OCI-LY3 (cell line): ENCODE measurements at regions not wholly inside any gene's neighbourhood (a gene's known extent, or its start where the extent isn't known, plus 50 kb on each side); places are given as distances from the start of the nearest gene placed in this dataset.

ENCODE experiments used
- H2AFZ ChIP-seq: fragments of 200-600, 300-600 bp; shearing (Covaris generic); 2 replicates; pipeline ENCODE4 v1.6.0; 2014; ENCODE audit warnings: antibody characterized with exemption, low read depth, low read length
- H3K27ac ChIP-seq: fragments of 200-600, 300-600 bp; sonication (generic); 2 replicates; pipeline ENCODE4 v1.5.1; 2014; ENCODE audit warnings: mild to moderate bottlenecking, low read length, moderate library complexity, mixed read lengths
- H3K27me3 ChIP-seq: fragments of 200-600, 300-600 bp; sonication (generic); 2 replicates; pipeline ENCODE4 v1.6.1; 2014; ENCODE audit warnings: low read depth, low read length, mixed read lengths
- H3K36me3 ChIP-seq: fragments of 200-600, 300-600 bp; sonication (generic); replicated peaks from 2 replicates; pipeline ENCODE3; 2014; ENCODE audit warnings: low read depth, low read length, mixed read lengths
- H3K4me1 ChIP-seq: fragments of 300-600, 200-600 bp; sonication (generic); 2 replicates; pipeline ENCODE4 v1.6.1; 2014; ENCODE audit warnings: low read length, mixed read lengths
- H3K4me2 ChIP-seq: fragments of 200-600, 300-600 bp; sonication (generic); 2 replicates; pipeline ENCODE4 v1.6.1; 2014; ENCODE audit warnings: low read length, mixed read lengths
- H3K4me3 ChIP-seq: fragments of 300-600, 200-600 bp; sonication (generic); 2 replicates; pipeline ENCODE4 v1.5.1; 2014; ENCODE audit warnings: antibody characterized with exemption, mild to moderate bottlenecking, low read length, moderate library complexity
- H3K79me2 ChIP-seq: fragments of 300-600, 200-600 bp; shearing (Covaris generic); 2 replicates; pipeline ENCODE4 v1.6.1; 2014; ENCODE audit warnings: mild to moderate bottlenecking, low read length, mixed read lengths
- H3K9ac ChIP-seq: fragments of 300-600, 200-600 bp; shearing (Covaris generic); 2 replicates; pipeline ENCODE4 v1.6.0; 2014; ENCODE audit warnings: mild to moderate bottlenecking, low read length, moderate library complexity
- H3K9me3 ChIP-seq: fragments of 200-600, 300-600 bp; shearing (Covaris generic); 2 replicates; pipeline ENCODE4 v1.6.1; 2014; ENCODE audit warnings: low read length, mixed read lengths; ENCODE audit not compliant: insufficient read depth
- H4K20me1 ChIP-seq: fragments of 200-600, 300-600 bp; sonication (generic); 2 replicates; pipeline ENCODE4 v1.6.1; 2016; ENCODE audit warnings: low read length, mixed read lengths; ENCODE audit not compliant: insufficient read depth
- EZH2phosphoT487 ChIP-seq: fragments of 200-600 bp; shearing (Covaris generic); IDR thresholded peaks from 2 replicates; pipeline ENCODE4 v1.6.1; 2018; ENCODE audit warnings: antibody characterized with exemption, mixed run types, low read depth
- TF ChIP-seq, protein P1 (sequence below): fragments of 200-600, 300-600 bp; sonication (generic); IDR thresholded peaks from 2 replicates; pipeline ENCODE4 v1.5.1; 2014; ENCODE audit warnings: antibody characterized with exemption, low read length, low read depth

DNA sequence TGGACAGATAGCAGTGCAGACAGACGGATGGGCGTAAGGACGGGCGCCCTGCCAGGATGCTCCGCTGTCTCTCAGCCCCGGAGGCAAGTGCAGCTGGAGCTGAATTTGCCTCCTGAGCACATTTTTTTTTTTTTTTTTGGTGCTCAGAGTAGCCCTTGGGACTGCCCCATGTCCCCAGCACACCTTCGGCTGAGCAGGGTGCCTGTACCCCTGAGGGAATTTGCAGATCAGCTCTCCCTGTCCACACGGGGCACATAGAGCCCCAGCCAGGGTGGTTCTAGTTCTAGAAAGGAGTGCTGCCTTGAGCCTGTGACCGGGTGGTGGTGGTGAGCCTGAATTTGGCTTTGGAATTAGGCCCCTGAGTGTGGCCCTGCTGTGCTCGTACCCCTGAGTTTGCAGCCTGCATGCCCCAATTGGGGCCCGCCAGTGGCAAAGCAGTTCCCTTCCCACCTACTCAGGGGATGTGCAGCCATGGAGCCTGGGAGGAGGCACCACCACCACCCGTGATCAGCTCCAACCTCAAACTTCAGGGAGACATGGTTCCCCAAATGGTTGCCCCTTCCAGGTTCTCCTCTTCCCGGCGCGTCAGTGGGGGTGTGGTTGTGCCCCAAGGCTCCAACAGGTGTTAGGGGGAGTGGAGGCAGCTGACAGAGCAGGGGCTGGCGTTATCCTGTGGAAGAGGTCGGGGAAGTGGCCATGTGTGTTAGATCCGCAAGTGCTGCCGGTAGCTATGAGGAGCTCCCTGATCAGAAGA lies 1232.7 kb downstream of the BRD1 start:
- Histone ChIP-seq H3K4me2 (no peak overlapping the region), H3K4me1 (no peaks in the 10 kb centered on the region), H4K20me1 (no peaks in the 10 kb centered on the region), H2AFZ (no peak overlapping the region), H3K79me2 (no peaks in the 10 kb centered on the region), H3K27ac (no peak overlapping the region), H3K36me3 (no peaks in the 10 kb centered on the region), H3K27me3 (no peaks in the 10 kb centered on the region), H3K9ac (no peak overlapping the region), H3K9me3 (no peaks in the 10 kb centered on the region), H3K4me3 (no peak overlapping the region)
- TF ChIP-seq, protein P1, sequence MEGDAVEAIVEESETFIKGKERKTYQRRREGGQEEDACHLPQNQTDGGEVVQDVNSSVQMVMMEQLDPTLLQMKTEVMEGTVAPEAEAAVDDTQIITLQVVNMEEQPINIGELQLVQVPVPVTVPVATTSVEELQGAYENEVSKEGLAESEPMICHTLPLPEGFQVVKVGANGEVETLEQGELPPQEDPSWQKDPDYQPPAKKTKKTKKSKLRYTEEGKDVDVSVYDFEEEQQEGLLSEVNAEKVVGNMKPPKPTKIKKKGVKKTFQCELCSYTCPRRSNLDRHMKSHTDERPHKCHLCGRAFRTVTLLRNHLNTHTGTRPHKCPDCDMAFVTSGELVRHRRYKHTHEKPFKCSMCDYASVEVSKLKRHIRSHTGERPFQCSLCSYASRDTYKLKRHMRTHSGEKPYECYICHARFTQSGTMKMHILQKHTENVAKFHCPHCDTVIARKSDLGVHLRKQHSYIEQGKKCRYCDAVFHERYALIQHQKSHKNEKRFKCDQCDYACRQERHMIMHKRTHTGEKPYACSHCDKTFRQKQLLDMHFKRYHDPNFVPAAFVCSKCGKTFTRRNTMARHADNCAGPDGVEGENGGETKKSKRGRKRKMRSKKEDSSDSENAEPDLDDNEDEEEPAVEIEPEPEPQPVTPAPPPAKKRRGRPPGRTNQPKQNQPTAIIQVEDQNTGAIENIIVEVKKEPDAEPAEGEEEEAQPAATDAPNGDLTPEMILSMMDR = no peak
- TF ChIP-seq EZH2phosphoT487 = no peak

DNA sequence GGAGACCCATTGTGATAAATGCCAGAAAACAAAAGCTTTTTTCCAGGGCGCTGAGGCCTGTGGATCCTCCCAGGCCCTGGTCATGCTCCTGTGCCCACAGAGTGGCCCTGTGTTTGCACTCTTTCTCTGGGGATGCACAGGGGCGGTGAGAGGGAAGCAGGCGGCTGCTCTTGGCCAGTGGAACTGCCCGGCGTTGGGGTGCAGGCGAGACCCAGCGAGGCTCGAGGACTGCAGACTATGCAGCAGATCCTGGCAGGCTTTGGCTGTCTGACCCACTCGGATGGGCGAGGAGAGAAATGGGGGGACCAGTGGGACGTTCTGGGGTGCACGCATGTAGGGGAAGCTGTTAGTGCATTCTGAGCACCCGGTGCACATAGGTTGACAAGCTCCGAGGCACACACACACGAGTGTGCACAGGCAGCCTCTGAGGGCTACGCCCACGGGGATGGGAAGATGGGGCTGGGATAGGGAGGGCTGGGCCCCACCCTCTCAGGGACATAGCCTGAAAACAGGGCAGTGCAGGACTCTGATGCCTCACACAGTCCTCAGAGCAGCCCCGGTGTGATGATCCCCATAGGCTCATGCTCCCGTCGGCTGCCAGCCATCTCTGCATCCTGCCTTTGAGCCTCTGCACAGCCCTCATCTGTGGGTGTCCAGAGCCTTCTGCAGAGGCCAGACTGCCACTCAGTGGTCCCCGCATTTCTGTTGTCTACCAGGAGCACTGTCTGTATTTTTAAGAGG lies 1233.5 kb downstream of the BRD1 start:
- Histone ChIP-seq H3K4me2 (no peak overlapping the region), H2AFZ (no peak overlapping the region), H3K9me3 (no peaks in the 10 kb centered on the region), H3K4me3 (no peak overlapping the region), H3K79me2 (no peaks in the 10 kb centered on the region), H4K20me1 (no peaks in the 10 kb centered on the region), H3K4me1 (no peaks in the 10 kb centered on the region), H3K27ac (no peak overlapping the region), H3K9ac (no peak overlapping the region), H3K36me3 (no peaks in the 10 kb centered on the region), H3K27me3 (no peaks in the 10 kb centered on the region)
- TF ChIP-seq, protein P1 = no peak
- no peak for TF ChIP-seq EZH2phosphoT487

DNA sequence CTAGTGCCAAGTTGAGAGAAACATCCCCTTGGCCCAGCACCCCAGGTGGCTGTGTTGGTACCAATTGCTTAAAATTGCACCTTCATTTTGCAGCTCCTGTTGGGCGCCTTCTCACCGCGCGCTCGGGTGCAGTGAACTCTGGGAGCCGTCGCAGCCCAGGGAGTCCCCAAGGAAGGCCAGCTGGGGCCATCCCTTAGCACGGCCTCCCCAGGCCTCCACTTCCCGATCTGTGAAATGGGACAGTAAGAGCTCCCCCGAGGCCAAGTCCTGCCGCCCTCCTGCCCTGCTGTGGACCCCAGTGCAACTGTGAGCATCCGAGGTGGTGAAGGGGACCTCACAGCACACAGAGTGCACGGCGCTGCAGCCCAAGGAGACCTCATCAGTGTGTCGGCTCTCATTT lies 1234.1 kb downstream of the BRD1 start:
- no peaks in the 10 kb centered on the region for H3K4me1 ChIP-seq
- H3K9me3 ChIP-seq = no peaks in the 10 kb centered on the region
- H3K79me2 ChIP-seq = no peaks in the 10 kb centered on the region
- H3K4me3 ChIP-seq = no peak overlapping the region
- no peak overlapping the region for H2AFZ ChIP-seq
- no peaks in the 10 kb centered on the region for H3K27me3 ChIP-seq
- H3K27ac ChIP-seq = no peak overlapping the region
- H3K36me3 ChIP-seq = no peaks in the 10 kb centered on the region
- no peaks in the 10 kb centered on the region for H4K20me1 ChIP-seq
- no peak overlapping the region for H3K4me2 ChIP-seq
- no peak overlapping the region for H3K9ac ChIP-seq
- no peak for TF ChIP-seq EZH2phosphoT487
- TF ChIP-seq, protein P1 = no peak

DNA sequence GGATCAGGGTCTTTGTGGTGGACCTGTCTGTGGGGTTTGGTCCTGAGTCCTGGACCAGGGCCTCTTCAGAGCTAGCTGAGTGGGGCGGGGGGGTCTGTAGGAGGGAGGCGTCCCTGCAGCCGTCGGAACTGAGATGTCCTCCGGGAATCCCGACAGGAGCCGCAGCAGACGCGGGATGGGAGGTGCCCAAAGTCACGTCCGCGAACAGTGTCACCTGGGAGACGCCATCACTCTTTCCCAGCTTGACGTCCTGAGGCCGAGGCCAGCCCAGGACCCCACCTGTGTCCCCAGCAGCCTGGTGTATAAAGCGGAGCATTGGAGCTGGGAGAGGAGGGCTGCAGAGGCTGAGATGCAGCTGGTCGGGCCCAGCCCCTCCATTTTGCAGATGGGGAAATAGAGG lies 1234.7 kb downstream of the BRD1 start:
- no peaks in the 10 kb centered on the region for H4K20me1 ChIP-seq
- H3K4me2 ChIP-seq = no peak overlapping the region
- no peak overlapping the region for H3K27ac ChIP-seq
- H3K4me3 ChIP-seq = no peak overlapping the region
- H2AFZ ChIP-seq = no peak overlapping the region
- TF ChIP-seq, protein P1 = no peak
- TF ChIP-seq EZH2phosphoT487 = no peak
- H3K27me3 ChIP-seq = no peaks in the 10 kb centered on the region
- no peaks in the 10 kb centered on the region for H3K36me3 ChIP-seq
- no peaks in the 10 kb centered on the region for H3K79me2 ChIP-seq
- no peaks in the 10 kb centered on the region for H3K9me3 ChIP-seq
- no peaks in the 10 kb centered on the region for H3K4me1 ChIP-seq
- H3K9ac ChIP-seq = no peak overlapping the region
